Panc1 (cell line): ENCODE measurements at regions not wholly inside any gene's neighbourhood (a gene's known extent, or its start where the extent isn't known, plus 50 kb on each side); places are given as distances from the start of the nearest gene placed in this dataset.

Source experiments
- POLR2AphosphoS5 ChIP-seq: IDR thresholded peaks from 2 replicates; pipeline ENCODE4 v1.6.1; 2012; ENCODE audit warnings: mild to moderate bottlenecking, low read depth, low read length, moderate library complexity
- SIN3A ChIP-seq: IDR thresholded peaks from 2 replicates; pipeline ENCODE4 v1.6.1; 2012; ENCODE audit warnings: low read depth, mild to moderate bottlenecking, low read length, moderate library complexity, borderline replicate concordance; ENCODE audit not compliant: insufficient read depth
- TCF7L2 ChIP-seq: IDR thresholded peaks from 2 replicates; pipeline ENCODE4 v1.6.1; 2011; ENCODE audit warnings: mild to moderate bottlenecking, low read depth, low read length, inconsistent platforms
- TF ChIP-seq, protein P1 (sequence below): fragments of 450-650 bp; IDR thresholded peaks from 2 replicates; pipeline ENCODE4 v1.5.1; 2017; ENCODE audit warnings: mild to moderate bottlenecking
- TF ChIP-seq, protein P2 (sequence below), 2 experiments: IDR thresholded peaks; 2 replicates each; pipeline ENCODE4 v1.6.1; 2011 to 2012; ENCODE audit warnings: low read depth in 2 of 2, control low read depth in 1 of 2, low read length in 1 of 2, mild to moderate bottlenecking in 1 of 2, moderate library complexity in 1 of 2; ENCODE audit not compliant: insufficient read depth in 1 of 2

DNA sequence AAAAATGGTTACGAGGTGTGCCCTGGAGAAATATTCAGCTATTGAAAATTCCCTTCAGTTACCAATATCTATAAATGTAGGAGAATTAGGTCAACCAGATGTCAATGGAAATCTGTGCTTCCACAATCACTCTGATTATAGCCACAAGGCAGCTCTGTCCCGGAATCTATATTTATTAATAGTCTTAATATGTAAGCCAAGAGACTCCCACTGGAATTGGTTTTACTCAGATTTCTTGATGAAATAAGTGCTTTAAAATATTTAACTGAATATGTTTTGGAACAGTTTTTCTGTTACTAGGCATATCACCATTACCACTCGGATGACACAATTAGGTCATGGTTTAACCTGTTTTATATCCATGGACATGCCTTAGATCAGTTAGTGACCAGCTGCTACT, 169.6 kb downstream of the POM121L12 start:
- TF ChIP-seq, protein P1, sequence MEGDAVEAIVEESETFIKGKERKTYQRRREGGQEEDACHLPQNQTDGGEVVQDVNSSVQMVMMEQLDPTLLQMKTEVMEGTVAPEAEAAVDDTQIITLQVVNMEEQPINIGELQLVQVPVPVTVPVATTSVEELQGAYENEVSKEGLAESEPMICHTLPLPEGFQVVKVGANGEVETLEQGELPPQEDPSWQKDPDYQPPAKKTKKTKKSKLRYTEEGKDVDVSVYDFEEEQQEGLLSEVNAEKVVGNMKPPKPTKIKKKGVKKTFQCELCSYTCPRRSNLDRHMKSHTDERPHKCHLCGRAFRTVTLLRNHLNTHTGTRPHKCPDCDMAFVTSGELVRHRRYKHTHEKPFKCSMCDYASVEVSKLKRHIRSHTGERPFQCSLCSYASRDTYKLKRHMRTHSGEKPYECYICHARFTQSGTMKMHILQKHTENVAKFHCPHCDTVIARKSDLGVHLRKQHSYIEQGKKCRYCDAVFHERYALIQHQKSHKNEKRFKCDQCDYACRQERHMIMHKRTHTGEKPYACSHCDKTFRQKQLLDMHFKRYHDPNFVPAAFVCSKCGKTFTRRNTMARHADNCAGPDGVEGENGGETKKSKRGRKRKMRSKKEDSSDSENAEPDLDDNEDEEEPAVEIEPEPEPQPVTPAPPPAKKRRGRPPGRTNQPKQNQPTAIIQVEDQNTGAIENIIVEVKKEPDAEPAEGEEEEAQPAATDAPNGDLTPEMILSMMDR, result no peak
- TF ChIP-seq, protein P2, sequence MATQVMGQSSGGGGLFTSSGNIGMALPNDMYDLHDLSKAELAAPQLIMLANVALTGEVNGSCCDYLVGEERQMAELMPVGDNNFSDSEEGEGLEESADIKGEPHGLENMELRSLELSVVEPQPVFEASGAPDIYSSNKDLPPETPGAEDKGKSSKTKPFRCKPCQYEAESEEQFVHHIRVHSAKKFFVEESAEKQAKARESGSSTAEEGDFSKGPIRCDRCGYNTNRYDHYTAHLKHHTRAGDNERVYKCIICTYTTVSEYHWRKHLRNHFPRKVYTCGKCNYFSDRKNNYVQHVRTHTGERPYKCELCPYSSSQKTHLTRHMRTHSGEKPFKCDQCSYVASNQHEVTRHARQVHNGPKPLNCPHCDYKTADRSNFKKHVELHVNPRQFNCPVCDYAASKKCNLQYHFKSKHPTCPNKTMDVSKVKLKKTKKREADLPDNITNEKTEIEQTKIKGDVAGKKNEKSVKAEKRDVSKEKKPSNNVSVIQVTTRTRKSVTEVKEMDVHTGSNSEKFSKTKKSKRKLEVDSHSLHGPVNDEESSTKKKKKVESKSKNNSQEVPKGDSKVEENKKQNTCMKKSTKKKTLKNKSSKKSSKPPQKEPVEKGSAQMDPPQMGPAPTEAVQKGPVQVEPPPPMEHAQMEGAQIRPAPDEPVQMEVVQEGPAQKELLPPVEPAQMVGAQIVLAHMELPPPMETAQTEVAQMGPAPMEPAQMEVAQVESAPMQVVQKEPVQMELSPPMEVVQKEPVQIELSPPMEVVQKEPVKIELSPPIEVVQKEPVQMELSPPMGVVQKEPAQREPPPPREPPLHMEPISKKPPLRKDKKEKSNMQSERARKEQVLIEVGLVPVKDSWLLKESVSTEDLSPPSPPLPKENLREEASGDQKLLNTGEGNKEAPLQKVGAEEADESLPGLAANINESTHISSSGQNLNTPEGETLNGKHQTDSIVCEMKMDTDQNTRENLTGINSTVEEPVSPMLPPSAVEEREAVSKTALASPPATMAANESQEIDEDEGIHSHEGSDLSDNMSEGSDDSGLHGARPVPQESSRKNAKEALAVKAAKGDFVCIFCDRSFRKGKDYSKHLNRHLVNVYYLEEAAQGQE (IDR thresholded peaks at IDR 0.05; ENCODE audit: insufficient read depth in 1 of 2, low read depth in 2 of 2, low read length in 1 of 2), result no peak
- TF ChIP-seq TCF7L2 (no peak), POLR2AphosphoS5 (no peak), SIN3A (no peak)
